Naive thymus-derived CD4-positive, alpha-beta T cell (primary cell): ENCODE measurements at regions not wholly inside any gene's neighbourhood (a gene's known extent, or its start where the extent isn't known, plus 50 kb on each side); places are given as distances from the start of the nearest gene placed in this dataset.
"Not testable (repeated sequence)": the region's sequence is repeated elsewhere in the genome, so short reads cannot be mapped to it uniquely, and the experiment has no call there.

Source experiments
- ATAC-seq: fragments of 150-1000 bp; cut with Tn5 transposase; 2 replicates; pipeline ENCODE4 v1.10.0; 2021; ENCODE audit warnings: mild to moderate bottlenecking, moderate library complexity
- CTCF ChIA-PET: fragments of 350-600 bp; sonication (Branson Sonifier 250); formaldehyde crosslinking; loops from one replicate; lab custom pipeline; 2021; ENCODE audit warnings: antibody characterized with exemption; lab: Charles Lee
- POLR2A ChIA-PET: fragments of 350-600 bp; sonication (Branson Sonifier 250); formaldehyde crosslinking; loops from one replicate; lab custom pipeline; 2021; ENCODE audit warnings: antibody characterized with exemption, inconsistent platforms; lab: Charles Lee
- DNase-seq, 9 donors: peaks; one replicate each; pipeline versions ENCODE4 v3.0.0 to v3.0.0-alpha.2; 2020 to 2022; ENCODE audit warnings: mixed read lengths in 1 of 9
- H3K27ac ChIP-seq: one replicate; pipeline ENCODE4 v1.7.0; 2013; ENCODE audit warnings: mild to moderate bottlenecking, low read depth, low read length, moderate library complexity
- H3K27me3 ChIP-seq, 2 donors: one replicate each; pipeline ENCODE4 v1.7.0; 2013; ENCODE audit warnings: low read length in 2 of 2, mild to moderate bottlenecking in 2 of 2, moderate library complexity in 2 of 2; ENCODE audit not compliant: control insufficient read depth in 2 of 2, insufficient read depth in 2 of 2
- H3K36me3 ChIP-seq, 3 experiments: 1 replicate in 2 of 3; 2 replicates in 1 of 3; pipeline ENCODE4 v1.7.0; 2013; ENCODE audit warnings: low read length in 3 of 3, mild to moderate bottlenecking in 3 of 3, moderate library complexity in 1 of 3; ENCODE audit not compliant: insufficient read depth in 3 of 3, control insufficient read depth in 2 of 3
- H3K4me1 ChIP-seq, 2 donors: one replicate each; pipeline ENCODE4 v1.7.0; 2013; ENCODE audit warnings: low read length in 2 of 2, mild to moderate bottlenecking in 2 of 2, moderate library complexity in 1 of 2; ENCODE audit not compliant: control insufficient read depth in 2 of 2, insufficient read depth in 2 of 2
- H3K4me3 ChIP-seq: 2 replicates; pipeline ENCODE4 v1.7.0; 2013; ENCODE audit warnings: mild to moderate bottlenecking, low read length
- H3K9me3 ChIP-seq, 3 experiments: 1 replicate in 2 of 3; 2 replicates in 1 of 3; pipeline ENCODE4 v1.7.0; 2013; ENCODE audit warnings: low read length in 3 of 3; ENCODE audit not compliant: control insufficient read depth in 2 of 3
- H3K27ac Mint-ChIP-seq, 9 donors: one replicate each; pipeline ENCODE4 v1.8.0; 2020 to 2022; ENCODE audit warnings: mixed read lengths in 9 of 9, mild to moderate bottlenecking in 8 of 9, moderate library complexity in 5 of 9, inconsistent platforms in 2 of 9
- H3K27me3 Mint-ChIP-seq, 5 donors: one replicate each; pipeline ENCODE4 v1.8.0; 2021 to 2022; ENCODE audit warnings: mixed read lengths in 5 of 5, mild to moderate bottlenecking in 1 of 5
- H3K36me3 Mint-ChIP-seq, 5 donors: one replicate each; pipeline ENCODE4 v1.8.0; 2020 to 2022; ENCODE audit warnings: mixed read lengths in 5 of 5, mild to moderate bottlenecking in 3 of 5, inconsistent platforms in 1 of 5
- H3K4me1 Mint-ChIP-seq, 7 donors: one replicate each; pipeline ENCODE4 v1.8.0; 2020 to 2022; ENCODE audit warnings: mixed read lengths in 7 of 7, mild to moderate bottlenecking in 3 of 7, inconsistent platforms in 1 of 7
- H3K4me3 Mint-ChIP-seq, 10 donors: one replicate each; pipeline ENCODE4 v1.8.0; 2020 to 2022; ENCODE audit warnings: mild to moderate bottlenecking in 10 of 10, mixed read lengths in 10 of 10, moderate library complexity in 6 of 10, inconsistent platforms in 2 of 10
- H3K9me3 Mint-ChIP-seq, 11 donors: one replicate each; pipeline ENCODE4 v1.8.0; 2020 to 2022; ENCODE audit warnings: mixed read lengths in 11 of 11, mild to moderate bottlenecking in 4 of 11, inconsistent platforms in 1 of 11, moderate library complexity in 1 of 11
- intact Hi-C, 2 donors: fragments of 100-400 bp; cut with micrococcal nuclease; formaldehyde crosslinking; loops; one replicate each; pipeline ENCODE4 v1.15.1; 2023

DNA sequence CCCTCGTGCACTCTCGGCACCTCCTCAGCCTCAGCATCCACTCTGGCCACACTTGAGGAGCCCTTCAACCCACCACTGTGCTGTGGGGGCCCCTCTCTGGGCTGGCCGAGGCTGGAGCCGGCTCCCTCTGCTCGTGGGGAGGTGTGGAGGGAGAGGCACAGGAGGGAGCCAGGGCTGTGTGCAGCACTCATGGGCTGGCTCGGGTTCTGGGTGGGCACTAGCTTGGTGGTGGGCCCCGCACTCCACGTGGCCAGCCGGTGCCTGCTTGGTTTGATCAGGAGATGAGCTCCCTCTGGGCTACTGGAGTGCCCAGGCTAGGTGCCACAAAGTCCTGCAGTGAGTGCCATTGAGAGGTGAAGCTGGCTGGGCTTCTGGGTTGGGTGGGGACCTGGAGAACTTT, 949.4 kb upstream of the GJE1 start:
- ChIA-PET POLR2A (no interaction called here), CTCF (no interaction called here)
- H3K4me1 ChIP-seq = no peaks in the 10 kb centered on the region
- H3K36me3 ChIP-seq = no peaks in the 10 kb centered on the region
- intact Hi-C loops = no loop called here
- H3K9me3 ChIP-seq = peaks cover 0 to 3% (median 0%) of the 10 kb centered on the region in 3 experiments
- H3K27ac ChIP-seq = no peak overlapping the region
- H3K27me3 ChIP-seq = no peaks in the 10 kb centered on the region
- no peak for ATAC-seq
- DNase-seq = no peak
- Mint-ChIP-seq H3K4me3 (no peak overlapping the region), H3K9me3 (peaks cover 5 to 22% (median 9%) of the 10 kb centered on the region in 11 donors), H3K27me3 (no peaks in the 10 kb centered on the region), H3K4me1 (no peaks in the 10 kb centered on the region), H3K27ac (no peak overlapping the region), H3K36me3 (peaks cover 0 to 6% (median 0%) of the 10 kb centered on the region in 5 donors)
- H3K4me3 ChIP-seq = no peak overlapping the region

DNA sequence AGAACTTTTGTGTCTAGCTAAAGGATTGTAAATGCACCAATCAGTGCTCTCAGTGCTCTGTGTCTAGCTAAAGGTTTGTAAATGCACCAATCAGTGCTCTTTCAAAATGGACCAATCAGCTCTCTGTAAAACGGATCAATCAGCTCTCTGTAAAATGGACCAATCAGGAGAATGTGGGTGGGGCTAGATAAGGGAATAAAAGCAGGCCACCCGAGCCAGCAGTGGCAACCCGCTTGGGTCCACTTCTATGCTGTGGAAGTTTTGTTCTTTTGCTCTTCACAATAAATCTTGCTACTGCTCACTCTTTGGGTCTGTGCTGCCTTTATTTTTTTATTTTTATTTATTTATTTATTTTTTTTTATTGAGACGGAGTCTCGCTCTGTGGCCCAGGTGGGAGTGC, 957.3 kb upstream of the GJE1 start:
- not testable (repeated sequence) for H3K27ac Mint-ChIP-seq

DNA sequence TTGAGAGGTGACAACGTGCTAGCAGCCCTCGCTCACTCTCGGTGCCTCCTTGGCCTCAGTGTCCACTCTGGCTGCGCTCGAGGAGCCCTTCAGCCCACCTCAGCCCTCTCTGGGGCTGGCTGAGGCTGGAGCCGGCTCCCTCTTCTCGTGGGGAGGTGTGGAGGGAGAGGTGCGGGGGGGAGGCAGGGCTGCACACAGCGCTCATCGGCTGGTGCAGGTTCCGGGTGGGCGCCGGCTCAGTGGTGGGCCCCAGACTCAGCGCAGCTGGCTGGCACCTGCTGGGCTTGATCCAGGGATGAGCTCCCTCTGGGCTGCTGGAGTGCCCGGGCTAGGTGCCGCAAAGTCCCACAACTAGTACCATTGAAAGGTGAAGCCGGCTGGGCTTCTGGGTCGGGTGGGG, 957.8 kb upstream of the GJE1 start:
- H3K27ac ChIP-seq = no peak overlapping the region
- peaks cover 0 to 4% (median 0%) of the 10 kb centered on the region in 5 donors for H3K27me3 Mint-ChIP-seq
- H3K4me1 Mint-ChIP-seq = no peaks in the 10 kb centered on the region
- no peaks in the 10 kb centered on the region for H3K9me3 ChIP-seq
- no peak overlapping the region for H3K4me3 ChIP-seq
- ChIA-PET POLR2A (no interaction called here), CTCF (interaction anchor here (0.6 kb wide), 1 partner anchor 11 kb away, joined by 3 read pairs; no protein-coding TSS in a partner anchor)
- H3K36me3 Mint-ChIP-seq = no peaks in the 10 kb centered on the region
- no peaks in the 10 kb centered on the region for H3K4me1 ChIP-seq
- H3K36me3 ChIP-seq = no peaks in the 10 kb centered on the region
- intact Hi-C loops = no loop called here
- no peak overlapping the region for H3K27ac Mint-ChIP-seq
- no peak overlapping the region for H3K4me3 Mint-ChIP-seq
- ATAC-seq = no peak
- no peak for DNase-seq
- H3K27me3 ChIP-seq = no peaks in the 10 kb centered on the region
- H3K9me3 Mint-ChIP-seq = peaks cover 0 to 4% (median 0%) of the 10 kb centered on the region in 11 donors

More for the DNA sequence above, 957.3 kb upstream of the GJE1 start:
- H3K36me3 Mint-ChIP-seq, H3K36me3 ChIP-seq, H3K9me3 Mint-ChIP-seq, DNase-seq, H3K27me3 ChIP-seq, H3K27ac ChIP-seq, H3K4me3 ChIP-seq, H3K4me1 Mint-ChIP-seq, intact Hi-C loops, H3K9me3 ChIP-seq, ATAC-seq, H3K27me3 Mint-ChIP-seq, H3K4me1 ChIP-seq, H3K4me3 Mint-ChIP-seq, POLR2A ChIA-PET: not testable (repeated sequence)
- CTCF ChIA-PET = interaction anchor here (0.6 to 0.7 kb wide), 2 partner anchors 12 to 56 kb away, joined by 3 read pairs; no protein-coding TSS in a partner anchor

DNA sequence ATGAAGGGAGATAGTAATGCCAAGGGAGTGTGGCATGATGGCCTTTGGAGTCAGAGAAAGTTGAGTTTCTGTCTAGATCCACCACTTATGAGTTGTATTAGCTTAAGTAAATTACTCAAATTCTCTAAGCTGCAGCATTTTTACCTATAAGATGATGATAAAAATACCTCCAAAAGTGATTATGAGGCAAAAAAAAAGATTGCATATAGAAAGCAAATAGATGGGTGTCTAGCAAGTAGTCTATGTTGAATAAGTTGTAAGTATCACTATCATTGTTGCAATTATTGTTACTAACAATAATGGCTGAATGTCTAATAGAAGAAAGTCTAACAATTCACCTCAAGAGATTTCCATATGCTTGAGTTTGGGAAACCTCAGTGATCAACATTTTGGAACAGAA, 959.2 kb upstream of the GJE1 start:
- Mint-ChIP-seq H3K4me1 (no peaks in the 10 kb centered on the region), H3K27me3 (peaks cover 0 to 4% (median 0%) of the 10 kb centered on the region in 5 donors), H3K4me3 (no peak overlapping the region), H3K36me3 (no peaks in the 10 kb centered on the region), H3K9me3 (peaks cover 0 to 4% (median 0%) of the 10 kb centered on the region in 11 donors), H3K27ac (no peak overlapping the region)
- ChIA-PET POLR2A (no interaction called here), CTCF (no interaction called here)
- intact Hi-C loops = no loop called here
- H3K27ac ChIP-seq = no peak overlapping the region
- H3K4me1 ChIP-seq = no peaks in the 10 kb centered on the region
- H3K27me3 ChIP-seq = no peaks in the 10 kb centered on the region
- H3K9me3 ChIP-seq = no peaks in the 10 kb centered on the region
- H3K36me3 ChIP-seq = no peaks in the 10 kb centered on the region
- no peak overlapping the region for H3K4me3 ChIP-seq
- DNase-seq (no peak), ATAC-seq (no peak)

- Histone ChIP-seq H3K27ac (no peak overlapping the region), H3K4me1 (no peaks in the 10 kb centered on the region), H3K36me3 (no peaks in the 10 kb centered on the region), H3K27me3 (no peaks in the 10 kb centered on the region), H3K4me3 (no peak overlapping the region), H3K9me3 (no peaks in the 10 kb centered on the region)
- ATAC-seq = no peak
- ChIA-PET CTCF (no interaction called here), POLR2A (no interaction called here)
- no peak overlapping the region for H3K27ac Mint-ChIP-seq
- intact Hi-C loops = no loop called here
- H3K4me1 Mint-ChIP-seq = no peaks in the 10 kb centered on the region
- H3K4me3 Mint-ChIP-seq = no peak overlapping the region
- H3K27me3 Mint-ChIP-seq = peaks cover 0 to 4% (median 0%) of the 10 kb centered on the region in 5 donors
- H3K36me3 Mint-ChIP-seq = no peaks in the 10 kb centered on the region
- H3K9me3 Mint-ChIP-seq = peaks cover 0 to 5% (median 0%) of the 10 kb centered on the region in 11 donors
- no peak for DNase-seq
Measured at GRCh38 chr6:141169419-141169818, 963.3 kb upstream of the GJE1 start.

DNA sequence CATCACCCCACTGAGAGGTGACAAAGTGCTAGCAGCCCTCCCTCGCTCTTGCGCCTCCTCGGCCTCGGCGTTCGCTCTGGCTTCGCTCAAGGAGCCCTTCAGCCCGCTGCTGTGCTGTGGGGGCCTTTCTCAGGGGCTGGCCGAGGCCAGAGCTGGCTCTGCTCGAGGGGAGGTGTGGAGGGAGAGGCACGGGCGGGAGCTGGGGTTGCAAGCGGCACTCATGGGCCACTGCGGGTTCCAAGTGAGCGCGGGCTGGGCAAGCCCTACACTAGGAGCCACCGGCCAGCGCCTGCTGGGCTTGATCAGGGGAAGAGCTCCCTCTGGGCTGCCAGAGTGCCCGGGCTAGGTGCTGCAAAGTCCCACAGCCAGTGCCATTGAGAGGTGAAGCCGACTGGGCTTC, 964.8 kb upstream of the GJE1 start:
- no peak overlapping the region for H3K4me3 Mint-ChIP-seq
- ChIA-PET CTCF (no interaction called here), POLR2A (no interaction called here)
- H3K36me3 Mint-ChIP-seq = no peaks in the 10 kb centered on the region
- peaks cover 0 to 5% (median 0%) of the 10 kb centered on the region in 11 donors for H3K9me3 Mint-ChIP-seq
- H3K27me3 ChIP-seq = no peaks in the 10 kb centered on the region
- H3K27ac ChIP-seq = no peak overlapping the region
- no peaks in the 10 kb centered on the region for H3K9me3 ChIP-seq
- no peaks in the 10 kb centered on the region for H3K4me1 Mint-ChIP-seq
- H3K27ac Mint-ChIP-seq = no peak overlapping the region
- ATAC-seq = no peak
- H3K4me1 ChIP-seq = no peaks in the 10 kb centered on the region
- no peak overlapping the region for H3K4me3 ChIP-seq
- H3K36me3 ChIP-seq = no peaks in the 10 kb centered on the region
- DNase-seq = no peak
- H3K27me3 Mint-ChIP-seq = peaks cover 0 to 8% (median 0%) of the 10 kb centered on the region in 5 donors
- intact Hi-C loops = no loop called here

GRCh38 chr6:141165002-141165665, 967.6 kb upstream of the GJE1 start:
- intact Hi-C loops = no loop called here
- ATAC-seq = no peak

More at GRCh38 chr6:141165002-141165665, 967.6 kb upstream of the GJE1 start:
- POLR2A ChIA-PET = no interaction called here
- Histone ChIP-seq H3K27me3 (no peaks in the 10 kb centered on the region), H3K9me3 (no peaks in the 10 kb centered on the region), H3K27ac (no peak overlapping the region), H3K4me1 (no peaks in the 10 kb centered on the region), H3K4me3 (no peak overlapping the region), H3K36me3 (no peaks in the 10 kb centered on the region)
- H3K9me3 Mint-ChIP-seq = peaks cover 0 to 5% (median 0%) of the 10 kb centered on the region in 11 donors
- H3K36me3 Mint-ChIP-seq = no peaks in the 10 kb centered on the region
- peaks cover 0 to 4% (median 0%) of the 10 kb centered on the region in 5 donors for H3K27me3 Mint-ChIP-seq
- no peak overlapping the region for H3K27ac Mint-ChIP-seq
- DNase-seq = no peak
- CTCF ChIA-PET = no interaction called here
- H3K4me1 Mint-ChIP-seq = no peaks in the 10 kb centered on the region
- no peak overlapping the region for H3K4me3 Mint-ChIP-seq
